GM23338 (cell line): ENCODE measurements at regions not wholly inside any gene's neighbourhood (a gene's known extent, or its start where the extent isn't known, plus 50 kb on each side); places are given as distances from the start of the nearest gene placed in this dataset.

Source experiments
- ATAC-seq: fragments of 200-7000 bp; cut with Tn5 transposase; 3 replicates; pipeline ENCODE4 v1.9.1; 2020
- DNase-seq: peaks from one replicate; pipeline ENCODE4 v3.0.0-alpha.2; 2015; ENCODE audit warnings: low spot score
- H2AFZ ChIP-seq: fragments of 200-600 bp; sonication (generic); 2 replicates; pipeline ENCODE4 v1.8.0; 2016; ENCODE audit warnings: antibody characterized with exemption, mild to moderate bottlenecking, moderate library complexity
- H3F3A ChIP-seq: fragments of 200-600 bp; sonication (generic); replicated peaks from 2 replicates; pipeline ENCODE4 v1.8.0; 2017; ENCODE audit warnings: antibody characterized with exemption, mixed run types, low read depth
- H3K27ac ChIP-seq: fragments of 200-600 bp; sonication (generic); 2 replicates; pipeline ENCODE4 v1.6.1; 2016; ENCODE audit warnings: low read depth
- H3K27me3 ChIP-seq: fragments of 200-600 bp; sonication (generic); 2 replicates; pipeline ENCODE4 v1.8.0; 2016; ENCODE audit warnings: mild to moderate bottlenecking, mixed run types, moderate library complexity; ENCODE audit not compliant: insufficient read depth
- H3K36me3 ChIP-seq: fragments of 200-600 bp; sonication (generic); 2 replicates; pipeline ENCODE4 v1.8.0; 2016; ENCODE audit warnings: mild to moderate bottlenecking; ENCODE audit not compliant: insufficient read depth
- H3K4me1 ChIP-seq: fragments of 200-600 bp; sonication (generic); 2 replicates; pipeline ENCODE4 v1.8.0; 2016; ENCODE audit warnings: mild to moderate bottlenecking, moderate library complexity; ENCODE audit not compliant: insufficient read depth
- H3K4me2 ChIP-seq: fragments of 200-600 bp; sonication (generic); 2 replicates; pipeline ENCODE4 v1.7.1; 2017; ENCODE audit warnings: mixed run types
- H3K4me3 ChIP-seq: fragments of 200-600 bp; sonication (generic); 2 replicates; pipeline ENCODE4 v1.6.1; 2016; ENCODE audit warnings: mixed run types
- H3K79me2 ChIP-seq: fragments of 200-600 bp; sonication (generic); replicated peaks from 2 replicates; pipeline ENCODE4 v1.8.0; 2017; ENCODE audit warnings: mild to moderate bottlenecking; ENCODE audit not compliant: insufficient read depth
- H3K9me2 ChIP-seq: fragments of 200-600 bp; sonication (generic); 2 replicates; pipeline ENCODE4 v1.8.0; 2017; ENCODE audit not compliant: insufficient read depth
- H4K20me1 ChIP-seq: fragments of 200-600 bp; sonication (generic); replicated peaks from 2 replicates; pipeline ENCODE4 v1.8.0; 2017; ENCODE audit warnings: mild to moderate bottlenecking; ENCODE audit not compliant: insufficient read depth
- H3K27ac Mint-ChIP-seq: 2 replicates; pipeline ENCODE4 v1.8.0; 2020; ENCODE audit warnings: inconsistent platforms, mild to moderate bottlenecking, moderate library complexity, mixed read lengths
- H3K27me3 Mint-ChIP-seq: 3 replicates; pipeline ENCODE4 v1.8.0; 2022; ENCODE audit warnings: low read depth, mild to moderate bottlenecking, moderate library complexity, mixed read lengths, inconsistent platforms; ENCODE audit not compliant: insufficient read depth, poor library complexity
- H3K36me3 Mint-ChIP-seq: 3 replicates; pipeline ENCODE4 v1.8.0; 2021; ENCODE audit warnings: low read depth, mild to moderate bottlenecking, inconsistent platforms, moderate library complexity, mixed read lengths
- H3K4me1 Mint-ChIP-seq: 3 replicates; pipeline ENCODE4 v1.8.0; 2020; ENCODE audit warnings: mild to moderate bottlenecking, inconsistent platforms, mixed read lengths
- H3K4me3 Mint-ChIP-seq: 3 replicates; pipeline ENCODE4 v1.8.0; 2021; ENCODE audit warnings: moderate library complexity, mild to moderate bottlenecking, inconsistent platforms, mixed read lengths
- H3K9me3 Mint-ChIP-seq: 3 replicates; pipeline ENCODE4 v1.8.0; 2020; ENCODE audit warnings: moderate library complexity, mild to moderate bottlenecking, inconsistent platforms, mixed read lengths
- CREB1 ChIP-seq: fragments of 250-450 bp; sonication (Bioruptor Pico); IDR thresholded peaks from 2 replicates; pipeline ENCODE4 v1.5.0; 2020; ENCODE audit warnings: low read depth, mild to moderate bottlenecking, moderate library complexity
- EZH2 ChIP-seq: fragments of 200-600 bp; sonication (generic); IDR thresholded peaks from one replicate; pipeline ENCODE4 v1.8.0; 2017; ENCODE audit warnings: antibody characterized with exemption, mild to moderate bottlenecking, low read depth; ENCODE audit not compliant: unreplicated experiment
- EZH2phosphoT487 ChIP-seq: fragments of 200-600 bp; sonication (generic); IDR thresholded peaks from one replicate; pipeline ENCODE4 v1.8.1; 2018; ENCODE audit warnings: antibody characterized with exemption; ENCODE audit not compliant: unreplicated experiment
- JUNB ChIP-seq: IDR thresholded peaks from one replicate; pipeline ENCODE4 v1.6.1; 2016; ENCODE audit warnings: antibody characterized with exemption; ENCODE audit not compliant: unreplicated experiment
- NANOG ChIP-seq: IDR thresholded peaks from 2 replicates; pipeline ENCODE4 v1.6.1; 2016; ENCODE audit warnings: antibody characterized with exemption, borderline replicate concordance
- STAT1 ChIP-seq: IDR thresholded peaks from one replicate; pipeline ENCODE4 v1.6.1; 2016; ENCODE audit warnings: antibody characterized with exemption; ENCODE audit not compliant: unreplicated experiment
- ZNF114 ChIP-seq: fragments of 250-450 bp; sonication (Bioruptor Pico); IDR thresholded peaks from 2 replicates; pipeline ENCODE4 v1.5.0; 2020; ENCODE audit warnings: mild to moderate bottlenecking, moderate library complexity
- TF ChIP-seq, protein P1 (sequence below), 2 experiments: fragments of 200-600 bp in 1 of 2; sonication (generic) in 1 of 2; conservative IDR thresholded peaks; 2 replicates each; pipeline versions ENCODE4 v1.5.1 to v1.6.1; 2016 to 2017; ENCODE audit warnings: antibody characterized with exemption in 2 of 2, low read depth in 2 of 2, mild to moderate bottlenecking in 2 of 2, moderate library complexity in 1 of 2
- TF ChIP-seq, protein P2 (sequence below): IDR thresholded peaks from one replicate; pipeline ENCODE4 v1.6.1; 2018; ENCODE audit warnings: antibody characterized with exemption; ENCODE audit not compliant: unreplicated experiment
- TF ChIP-seq, protein P3 (sequence below): IDR thresholded peaks from 2 replicates; pipeline ENCODE4 v1.6.1; 2016; ENCODE audit warnings: antibody characterized with exemption

DNA sequence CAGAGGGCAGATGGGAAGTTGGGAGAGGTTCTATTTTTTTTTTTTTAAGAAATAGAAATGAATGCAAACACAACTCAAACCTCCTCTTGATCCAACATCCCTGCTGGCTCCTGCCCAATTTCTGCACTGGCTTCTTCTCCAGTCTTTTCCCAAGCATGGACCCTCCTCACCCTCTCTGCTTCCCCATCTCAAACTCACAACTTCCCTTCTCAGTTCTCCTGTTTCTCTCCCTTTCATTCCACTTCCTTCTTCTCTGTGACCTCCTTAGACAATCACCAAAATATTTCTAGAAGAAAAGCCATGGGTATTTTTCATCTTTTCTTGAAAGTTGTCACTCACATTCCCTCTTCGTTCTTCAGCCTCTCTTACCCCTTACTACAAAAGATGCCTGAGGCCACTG is 85.2 kb upstream of the VPREB1 start (continued):
- TF ChIP-seq, protein P1, sequence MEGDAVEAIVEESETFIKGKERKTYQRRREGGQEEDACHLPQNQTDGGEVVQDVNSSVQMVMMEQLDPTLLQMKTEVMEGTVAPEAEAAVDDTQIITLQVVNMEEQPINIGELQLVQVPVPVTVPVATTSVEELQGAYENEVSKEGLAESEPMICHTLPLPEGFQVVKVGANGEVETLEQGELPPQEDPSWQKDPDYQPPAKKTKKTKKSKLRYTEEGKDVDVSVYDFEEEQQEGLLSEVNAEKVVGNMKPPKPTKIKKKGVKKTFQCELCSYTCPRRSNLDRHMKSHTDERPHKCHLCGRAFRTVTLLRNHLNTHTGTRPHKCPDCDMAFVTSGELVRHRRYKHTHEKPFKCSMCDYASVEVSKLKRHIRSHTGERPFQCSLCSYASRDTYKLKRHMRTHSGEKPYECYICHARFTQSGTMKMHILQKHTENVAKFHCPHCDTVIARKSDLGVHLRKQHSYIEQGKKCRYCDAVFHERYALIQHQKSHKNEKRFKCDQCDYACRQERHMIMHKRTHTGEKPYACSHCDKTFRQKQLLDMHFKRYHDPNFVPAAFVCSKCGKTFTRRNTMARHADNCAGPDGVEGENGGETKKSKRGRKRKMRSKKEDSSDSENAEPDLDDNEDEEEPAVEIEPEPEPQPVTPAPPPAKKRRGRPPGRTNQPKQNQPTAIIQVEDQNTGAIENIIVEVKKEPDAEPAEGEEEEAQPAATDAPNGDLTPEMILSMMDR (conservative IDR thresholded peaks at IDR 0.05; ENCODE audit: low read depth in 2 of 2), result no peak
- TF ChIP-seq CREB1 (CRISPR knock-in tag), result no peak
- no peak for TF ChIP-seq NANOG
- no peak for TF ChIP-seq ZNF114 (CRISPR knock-in tag)
- TF ChIP-seq STAT1, result no peak
- TF ChIP-seq, protein P2, sequence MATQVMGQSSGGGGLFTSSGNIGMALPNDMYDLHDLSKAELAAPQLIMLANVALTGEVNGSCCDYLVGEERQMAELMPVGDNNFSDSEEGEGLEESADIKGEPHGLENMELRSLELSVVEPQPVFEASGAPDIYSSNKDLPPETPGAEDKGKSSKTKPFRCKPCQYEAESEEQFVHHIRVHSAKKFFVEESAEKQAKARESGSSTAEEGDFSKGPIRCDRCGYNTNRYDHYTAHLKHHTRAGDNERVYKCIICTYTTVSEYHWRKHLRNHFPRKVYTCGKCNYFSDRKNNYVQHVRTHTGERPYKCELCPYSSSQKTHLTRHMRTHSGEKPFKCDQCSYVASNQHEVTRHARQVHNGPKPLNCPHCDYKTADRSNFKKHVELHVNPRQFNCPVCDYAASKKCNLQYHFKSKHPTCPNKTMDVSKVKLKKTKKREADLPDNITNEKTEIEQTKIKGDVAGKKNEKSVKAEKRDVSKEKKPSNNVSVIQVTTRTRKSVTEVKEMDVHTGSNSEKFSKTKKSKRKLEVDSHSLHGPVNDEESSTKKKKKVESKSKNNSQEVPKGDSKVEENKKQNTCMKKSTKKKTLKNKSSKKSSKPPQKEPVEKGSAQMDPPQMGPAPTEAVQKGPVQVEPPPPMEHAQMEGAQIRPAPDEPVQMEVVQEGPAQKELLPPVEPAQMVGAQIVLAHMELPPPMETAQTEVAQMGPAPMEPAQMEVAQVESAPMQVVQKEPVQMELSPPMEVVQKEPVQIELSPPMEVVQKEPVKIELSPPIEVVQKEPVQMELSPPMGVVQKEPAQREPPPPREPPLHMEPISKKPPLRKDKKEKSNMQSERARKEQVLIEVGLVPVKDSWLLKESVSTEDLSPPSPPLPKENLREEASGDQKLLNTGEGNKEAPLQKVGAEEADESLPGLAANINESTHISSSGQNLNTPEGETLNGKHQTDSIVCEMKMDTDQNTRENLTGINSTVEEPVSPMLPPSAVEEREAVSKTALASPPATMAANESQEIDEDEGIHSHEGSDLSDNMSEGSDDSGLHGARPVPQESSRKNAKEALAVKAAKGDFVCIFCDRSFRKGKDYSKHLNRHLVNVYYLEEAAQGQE, result no peak

DNA sequence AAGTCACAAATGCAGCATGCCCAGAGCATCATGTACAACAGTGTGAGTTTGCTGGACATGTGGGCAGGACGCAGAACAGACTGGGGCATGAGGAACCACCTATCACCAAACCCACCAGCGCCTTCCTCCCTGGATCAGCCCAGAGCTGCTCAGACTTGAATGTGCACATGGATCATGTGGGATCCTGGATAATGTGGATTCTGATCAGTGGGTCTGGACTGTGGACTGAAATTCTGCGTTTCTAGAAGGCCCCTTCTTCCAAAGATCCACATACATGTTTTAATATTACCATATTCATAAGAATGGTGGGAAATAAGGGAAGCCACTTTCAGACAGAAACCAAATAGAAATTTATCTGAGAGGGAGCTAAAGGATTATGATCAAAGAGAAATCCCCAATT is 85.6 kb upstream of the VPREB1 start:
- TF ChIP-seq ZNF114 (CRISPR knock-in tag), result no peak
- TF ChIP-seq, protein P3, sequence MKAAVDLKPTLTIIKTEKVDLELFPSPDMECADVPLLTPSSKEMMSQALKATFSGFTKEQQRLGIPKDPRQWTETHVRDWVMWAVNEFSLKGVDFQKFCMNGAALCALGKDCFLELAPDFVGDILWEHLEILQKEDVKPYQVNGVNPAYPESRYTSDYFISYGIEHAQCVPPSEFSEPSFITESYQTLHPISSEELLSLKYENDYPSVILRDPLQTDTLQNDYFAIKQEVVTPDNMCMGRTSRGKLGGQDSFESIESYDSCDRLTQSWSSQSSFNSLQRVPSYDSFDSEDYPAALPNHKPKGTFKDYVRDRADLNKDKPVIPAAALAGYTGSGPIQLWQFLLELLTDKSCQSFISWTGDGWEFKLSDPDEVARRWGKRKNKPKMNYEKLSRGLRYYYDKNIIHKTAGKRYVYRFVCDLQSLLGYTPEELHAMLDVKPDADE, result no peak
- no peak for TF ChIP-seq JUNB
- TF ChIP-seq, protein P1 (conservative IDR thresholded peaks at IDR 0.05; ENCODE audit: low read depth in 2 of 2), result no peak
- no peak for TF ChIP-seq EZH2
- TF ChIP-seq, protein P2, result no peak
- no peak for TF ChIP-seq STAT1
- TF ChIP-seq NANOG, result no peak
- no peak for TF ChIP-seq EZH2phosphoT487
- Histone ChIP-seq H3K79me2 (no peaks in the 10 kb centered on the region), H3F3A (no peaks in the 10 kb centered on the region), H3K4me1 (no peaks in the 10 kb centered on the region), H3K27ac (no peak overlapping the region), H3K36me3 (no peaks in the 10 kb centered on the region), H4K20me1 (no peaks in the 10 kb centered on the region), H2AFZ (no peak overlapping the region), H3K4me3 (no peak overlapping the region), H3K9me2 (no peaks in the 10 kb centered on the region), H3K27me3 (peaks cover 90% of the 10 kb centered on the region), H3K4me2 (no peak overlapping the region)
- DNase-seq, result no peak
- no peak overlapping the region for H3K4me3 Mint-ChIP-seq
- no peak overlapping the region for H3K27ac Mint-ChIP-seq
- H3K36me3 Mint-ChIP-seq, result no peaks in the 10 kb centered on the region
- ATAC-seq, result no peak
- H3K9me3 Mint-ChIP-seq, result peaks cover 9% of the 10 kb centered on the region; the same call in 2 of the 3 replicates
- H3K27me3 Mint-ChIP-seq, result peaks cover 84% of the 10 kb centered on the region
- H3K4me1 Mint-ChIP-seq, result no peaks in the 10 kb centered on the region; the same call in 2 of the 3 replicates
